Endothelial cell of umbilical vein (primary cell): ENCODE measurements at regions not wholly inside any gene's neighbourhood (a gene's known extent, or its start where the extent isn't known, plus 50 kb on each side); places are given as distances from the start of the nearest gene placed in this dataset.

ENCODE experiments used
- BruUV-seq: library from RNA; stranded (reverse); fragments of 400-500 nt; replicated peaks from 2 replicates; lab custom pipeline; 2021; lab: Mats Ljungman, UMichigan
- CTCF ChIA-PET: fragments of 300-600, 350-600 bp; sonication (Branson Sonifier 250); formaldehyde crosslinking; loops from one replicate; lab custom pipeline; 2021; ENCODE audit warnings: antibody characterized with exemption, inconsistent platforms; lab: Charles Lee
- POLR2A ChIA-PET: fragments of 300-600, 350-600 bp; sonication (Branson Sonifier 250); formaldehyde crosslinking; loops from one replicate; lab custom pipeline; 2021; ENCODE audit warnings: antibody characterized with exemption, inconsistent platforms; lab: Charles Lee
- DNase-seq: peaks from one replicate; pipeline ENCODE4 v3.0.0-alpha.2; 2011; ENCODE audit warnings: low read depth, low spot score
- FAIRE-seq: peaks from 2 replicates; lab custom pipeline; 2011; peaks lifted over from hg19 to GRCh38; lab: Jason Lieb, UNC
- H2AFZ ChIP-seq: 2 replicates; pipeline ENCODE4 v1.6.0; 2012; ENCODE audit warnings: low read depth, low read length, control low read depth, inconsistent platforms
- H3K27ac ChIP-seq: 2 replicates; pipeline ENCODE4 v1.5.1; 2011; ENCODE audit warnings: low read depth, mild to moderate bottlenecking, control low read depth, low read length, moderate library complexity; ENCODE audit not compliant: insufficient read depth
- H3K27me3 ChIP-seq, 2 experiments: 2 replicates each; pipeline versions ENCODE4 v1.6.0 to v1.6.1; 2011; ENCODE audit warnings: low read length in 2 of 2, mixed read lengths in 1 of 2; ENCODE audit not compliant: control insufficient read depth in 2 of 2, insufficient read depth in 2 of 2
- H3K36me3 ChIP-seq, 2 experiments: 2 replicates in 1 of 2; 3 replicates in 1 of 2; pipeline ENCODE4 v1.5.1; 2011; ENCODE audit warnings: low read length in 2 of 2, mild to moderate bottlenecking in 1 of 2, moderate library complexity in 1 of 2; ENCODE audit not compliant: control insufficient read depth in 2 of 2, insufficient read depth in 2 of 2; ENCODE audit errors: extremely low read depth in 1 of 2
- H3K4me1 ChIP-seq: 3 replicates; pipeline ENCODE4 v1.5.1; 2011; ENCODE audit warnings: mild to moderate bottlenecking, low read length; ENCODE audit not compliant: control insufficient read depth, insufficient read depth; ENCODE audit errors: extremely low read depth
- H3K4me2 ChIP-seq: 2 replicates; pipeline ENCODE4 v1.6.1; 2011; ENCODE audit warnings: low read length, control low read depth, mixed read lengths; ENCODE audit not compliant: insufficient read depth
- H3K4me3 ChIP-seq, 3 experiments: fragments of 200-600 bp in 1 of 3; sonication (generic), shearing (Covaris generic) in 1 of 3; replicated peaks in 1 of 3; 2 replicates each; pipeline ENCODE4 v1.5.1; 2011 to 2016; ENCODE audit warnings: control low read depth in 3 of 3, low read length in 3 of 3, mild to moderate bottlenecking in 2 of 3, inconsistent platforms in 1 of 3, low read depth in 1 of 3, moderate library complexity in 1 of 3; ENCODE audit not compliant: insufficient read depth in 1 of 3
- H3K79me2 ChIP-seq: 2 replicates; pipeline ENCODE4 v1.6.0; 2012; ENCODE audit warnings: low read length, inconsistent platforms; ENCODE audit not compliant: control insufficient read depth, insufficient read depth
- H3K9ac ChIP-seq: replicated peaks from 2 replicates; pipeline ENCODE3; 2011; ENCODE audit warnings: low read length, control low read depth; ENCODE audit not compliant: insufficient read depth; ENCODE audit errors: extremely low read depth
- H3K9me1 ChIP-seq: replicated peaks from 3 replicates; pipeline ENCODE4 v1.6.0; 2011; ENCODE audit warnings: mild to moderate bottlenecking, low read length; ENCODE audit not compliant: control insufficient read depth, insufficient read depth; ENCODE audit errors: extremely low read depth
- H3K9me3 ChIP-seq: replicated peaks from 2 replicates; pipeline ENCODE4 v1.5.1; 2012; ENCODE audit warnings: low read length, inconsistent platforms; ENCODE audit not compliant: control insufficient read depth, insufficient read depth
- H4K20me1 ChIP-seq: replicated peaks from 2 replicates; pipeline ENCODE3; 2011; ENCODE audit warnings: mild to moderate bottlenecking, low read length; ENCODE audit not compliant: control insufficient read depth, insufficient read depth; ENCODE audit errors: extremely low read depth
- EZH2 ChIP-seq: IDR thresholded peaks from 2 replicates; pipeline ENCODE4 v1.6.1; 2012; ENCODE audit warnings: borderline replicate concordance, low read depth, mild to moderate bottlenecking, moderate library complexity, low read length, inconsistent platforms; ENCODE audit not compliant: severe bottlenecking
- FOS ChIP-seq: IDR thresholded peaks from 2 replicates; pipeline ENCODE4 v1.6.1; 2011; ENCODE audit warnings: mild to moderate bottlenecking, low read length, moderate library complexity, borderline replicate concordance; ENCODE audit not compliant: insufficient read depth
- GATA2 ChIP-seq: IDR thresholded peaks from 2 replicates; pipeline ENCODE4 v1.7.0; 2011; ENCODE audit warnings: low read depth, mild to moderate bottlenecking, moderate library complexity, mixed read lengths, low read length; ENCODE audit not compliant: insufficient read length, insufficient read depth
- JUN ChIP-seq: IDR thresholded peaks from 2 replicates; pipeline ENCODE4 v1.6.1; 2011; ENCODE audit warnings: borderline replicate concordance, low read depth; ENCODE audit not compliant: insufficient read length, insufficient read depth
- MYC ChIP-seq: IDR thresholded peaks from one replicate; pipeline ENCODE4 v1.6.1; 2011; ENCODE audit warnings: mild to moderate bottlenecking, low read depth, low read length
- POLR2A ChIP-seq: IDR thresholded peaks from 2 replicates; pipeline ENCODE4 v1.6.1; 2012; ENCODE audit warnings: low read depth, mild to moderate bottlenecking, control low read depth, low read length
- POLR2AphosphoS5 ChIP-seq: IDR thresholded peaks from 2 replicates; pipeline ENCODE4 v1.6.1; 2012; ENCODE audit warnings: low read depth, mild to moderate bottlenecking, control low read depth, low read length, moderate library complexity; ENCODE audit not compliant: insufficient read depth
- dilution Hi-C: fragments of 300-500 bp; cut with MboI; formaldehyde crosslinking; loops from one replicate; pipeline ENCODE4 v1.15.0; 2019; ENCODE audit warnings: low sequenced_read_pairs; ENCODE audit not compliant: extremely low pct_ligation_motif_present
- intact Hi-C: fragments of 100-400 bp; cut with micrococcal nuclease; formaldehyde crosslinking; loops from one replicate; pipeline ENCODE4 v1.10.0; 2022
- TF ChIP-seq, protein P1 (sequence below): IDR thresholded peaks from 2 replicates; pipeline ENCODE4 v1.6.1; 2011; ENCODE audit not compliant: insufficient read depth, insufficient read length
- TF ChIP-seq, protein P2 (sequence below), 2 donors: IDR thresholded peaks; 1 replicate in 1 of 2; 2 replicates in 1 of 2; pipeline ENCODE4 v1.5.1; 2011; ENCODE audit warnings: low read length in 2 of 2, mild to moderate bottlenecking in 2 of 2, moderate library complexity in 2 of 2, control low read depth in 1 of 2, inconsistent platforms in 1 of 2, low read depth in 1 of 2; ENCODE audit not compliant: insufficient read depth in 1 of 2; ENCODE audit errors: extremely low read depth in 1 of 2

DNA sequence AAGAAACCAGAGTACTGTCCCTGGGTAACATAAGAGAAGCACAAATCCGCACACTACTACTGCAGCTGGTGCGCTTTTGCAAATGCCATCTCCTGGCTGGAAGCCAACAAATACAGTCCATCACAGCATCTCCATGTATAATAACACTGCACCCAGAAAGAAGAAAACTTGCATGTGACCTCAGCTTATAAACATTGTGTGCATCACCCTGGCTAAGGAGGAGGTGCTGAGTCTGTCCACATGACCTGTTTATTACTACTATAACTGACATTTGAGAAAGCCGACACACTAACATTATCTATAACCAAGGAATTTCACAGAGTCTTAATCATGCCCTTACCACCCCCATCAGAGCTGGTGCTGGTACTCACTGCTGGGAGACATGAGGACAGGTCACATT lies 516.8 kb downstream of the CFAP47 start:
- no TSS peak for BruUV-seq
- ChIA-PET CTCF (no interaction called here), POLR2A (no interaction called here)
- Histone ChIP-seq H3K27me3 (no peaks in the 10 kb centered on the region), H3K4me1 (no peaks in the 10 kb centered on the region), H3K27ac (no peak overlapping the region), H3K9me3 (no peaks in the 10 kb centered on the region), H4K20me1 (no peaks in the 10 kb centered on the region), H3K79me2 (no peaks in the 10 kb centered on the region), H3K9ac (no peak overlapping the region), H3K9me1 (no peaks in the 10 kb centered on the region), H3K4me2 (no peak overlapping the region), H3K36me3 (no peaks in the 10 kb centered on the region), H2AFZ (no peak overlapping the region), H3K4me3 (no peak overlapping the region)
- dilution Hi-C loops: no loop called here
- no peak for TF ChIP-seq POLR2AphosphoS5
- no peak for TF ChIP-seq EZH2
- TF ChIP-seq JUN: no peak
- TF ChIP-seq GATA2: no peak
- TF ChIP-seq FOS: no peak
- TF ChIP-seq MYC: no peak
- TF ChIP-seq, protein P1, sequence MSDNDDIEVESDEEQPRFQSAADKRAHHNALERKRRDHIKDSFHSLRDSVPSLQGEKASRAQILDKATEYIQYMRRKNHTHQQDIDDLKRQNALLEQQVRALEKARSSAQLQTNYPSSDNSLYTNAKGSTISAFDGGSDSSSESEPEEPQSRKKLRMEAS: no peak
- TF ChIP-seq POLR2A: no peak
- TF ChIP-seq, protein P2, sequence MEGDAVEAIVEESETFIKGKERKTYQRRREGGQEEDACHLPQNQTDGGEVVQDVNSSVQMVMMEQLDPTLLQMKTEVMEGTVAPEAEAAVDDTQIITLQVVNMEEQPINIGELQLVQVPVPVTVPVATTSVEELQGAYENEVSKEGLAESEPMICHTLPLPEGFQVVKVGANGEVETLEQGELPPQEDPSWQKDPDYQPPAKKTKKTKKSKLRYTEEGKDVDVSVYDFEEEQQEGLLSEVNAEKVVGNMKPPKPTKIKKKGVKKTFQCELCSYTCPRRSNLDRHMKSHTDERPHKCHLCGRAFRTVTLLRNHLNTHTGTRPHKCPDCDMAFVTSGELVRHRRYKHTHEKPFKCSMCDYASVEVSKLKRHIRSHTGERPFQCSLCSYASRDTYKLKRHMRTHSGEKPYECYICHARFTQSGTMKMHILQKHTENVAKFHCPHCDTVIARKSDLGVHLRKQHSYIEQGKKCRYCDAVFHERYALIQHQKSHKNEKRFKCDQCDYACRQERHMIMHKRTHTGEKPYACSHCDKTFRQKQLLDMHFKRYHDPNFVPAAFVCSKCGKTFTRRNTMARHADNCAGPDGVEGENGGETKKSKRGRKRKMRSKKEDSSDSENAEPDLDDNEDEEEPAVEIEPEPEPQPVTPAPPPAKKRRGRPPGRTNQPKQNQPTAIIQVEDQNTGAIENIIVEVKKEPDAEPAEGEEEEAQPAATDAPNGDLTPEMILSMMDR (IDR thresholded peaks at IDR 0.05; ENCODE audit: extremely low read depth in 1 of 2, insufficient read depth in 1 of 2, low read depth in 1 of 2, low read length in 2 of 2): no peak
- no peak for DNase-seq
- no peak for FAIRE-seq
- intact Hi-C loops: no loop called here
